HL-60 (cell line): ENCODE measurements at regions not wholly inside any gene's neighbourhood (a gene's known extent, or its start where the extent isn't known, plus 50 kb on each side); places are given as distances from the start of the nearest gene placed in this dataset.

Experiments
- DNase-seq, 2 experiments: peaks; one replicate each; pipeline ENCODE4 v3.0.0-alpha.2; 2010 to 2020; ENCODE audit warnings: low read depth in 1 of 2, low spot score in 1 of 2
- H3K27ac ChIP-seq: fragments of 250-450 bp; sonication (Bioruptor Pico); replicated peaks from 2 replicates; pipeline ENCODE4 v1.5.1; 2020; ENCODE audit warnings: mild to moderate bottlenecking, moderate library complexity
- H3K27me3 ChIP-seq: fragments of 250-450 bp; sonication (Bioruptor Pico); 2 replicates; pipeline ENCODE4 v1.5.1; 2021; ENCODE audit warnings: mild to moderate bottlenecking, moderate library complexity; ENCODE audit not compliant: insufficient read depth, poor library complexity, severe bottlenecking
- H3K4me3 ChIP-seq: replicated peaks from 2 replicates; pipeline ENCODE4 v1.5.1; 2011; ENCODE audit warnings: mild to moderate bottlenecking, control low read depth, low read length; ENCODE audit not compliant: insufficient read depth
- GABPA ChIP-seq: IDR thresholded peaks from 2 replicates; pipeline ENCODE4 v1.6.1; 2012; ENCODE audit warnings: low read depth
- POLR2AphosphoS5 ChIP-seq: IDR thresholded peaks from 2 replicates; pipeline ENCODE4 v1.6.1; 2012; ENCODE audit warnings: low read depth
- REST ChIP-seq: IDR thresholded peaks from 2 replicates; pipeline ENCODE4 v1.6.1; 2012; ENCODE audit warnings: low read depth; ENCODE audit not compliant: insufficient replicate concordance
- SPI1 ChIP-seq: IDR thresholded peaks from 2 replicates; pipeline ENCODE4 v1.6.1; 2012; ENCODE audit warnings: low read depth, mild to moderate bottlenecking, borderline replicate concordance
- TF ChIP-seq, protein P1 (sequence below): IDR thresholded peaks from one replicate; pipeline ENCODE4 v1.5.1; 2011; ENCODE audit warnings: low read length, control low read depth, inconsistent platforms; ENCODE audit not compliant: insufficient read depth

- Histone ChIP-seq H3K4me3 (no peak overlapping the region), H3K27me3 (peaks cover 4% of the 10 kb centered on the region), H3K27ac (no peak overlapping the region)
- TF ChIP-seq REST (no peak), SPI1 (no peak), POLR2AphosphoS5 (no peak)
- TF ChIP-seq, protein P1, sequence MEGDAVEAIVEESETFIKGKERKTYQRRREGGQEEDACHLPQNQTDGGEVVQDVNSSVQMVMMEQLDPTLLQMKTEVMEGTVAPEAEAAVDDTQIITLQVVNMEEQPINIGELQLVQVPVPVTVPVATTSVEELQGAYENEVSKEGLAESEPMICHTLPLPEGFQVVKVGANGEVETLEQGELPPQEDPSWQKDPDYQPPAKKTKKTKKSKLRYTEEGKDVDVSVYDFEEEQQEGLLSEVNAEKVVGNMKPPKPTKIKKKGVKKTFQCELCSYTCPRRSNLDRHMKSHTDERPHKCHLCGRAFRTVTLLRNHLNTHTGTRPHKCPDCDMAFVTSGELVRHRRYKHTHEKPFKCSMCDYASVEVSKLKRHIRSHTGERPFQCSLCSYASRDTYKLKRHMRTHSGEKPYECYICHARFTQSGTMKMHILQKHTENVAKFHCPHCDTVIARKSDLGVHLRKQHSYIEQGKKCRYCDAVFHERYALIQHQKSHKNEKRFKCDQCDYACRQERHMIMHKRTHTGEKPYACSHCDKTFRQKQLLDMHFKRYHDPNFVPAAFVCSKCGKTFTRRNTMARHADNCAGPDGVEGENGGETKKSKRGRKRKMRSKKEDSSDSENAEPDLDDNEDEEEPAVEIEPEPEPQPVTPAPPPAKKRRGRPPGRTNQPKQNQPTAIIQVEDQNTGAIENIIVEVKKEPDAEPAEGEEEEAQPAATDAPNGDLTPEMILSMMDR, result no peak
- DNase-seq, result no peak
These were observed 250.2 kb upstream of the CIBAR2 start for GRCh38 chr16:85362443-85362842.

GRCh38 chr16:85363427-85363826 lies 249.7 kb upstream of the GSE1 start:
- H3K27me3 ChIP-seq, result peaks cover 4% of the 10 kb centered on the region
- no peak for DNase-seq
- TF ChIP-seq, protein P1, result no peak
- TF ChIP-seq REST, result no peak
- no peak for TF ChIP-seq GABPA
- TF ChIP-seq SPI1, result no peak
- TF ChIP-seq POLR2AphosphoS5, result no peak
- no peak overlapping the region for H3K4me3 ChIP-seq
- no peak overlapping the region for H3K27ac ChIP-seq

- TF ChIP-seq, protein P1, result no peak
- TF ChIP-seq REST (no peak), POLR2AphosphoS5 (no peak), SPI1 (no peak), GABPA (no peak)
- Histone ChIP-seq H3K4me3 (no peak overlapping the region), H3K27me3 (peaks cover 4% of the 10 kb centered on the region), H3K27ac (no peak overlapping the region)
- DNase-seq, result no peak
These were observed 249.2 kb upstream of the GSE1 start for GRCh38 chr16:85363881-85364280.
